HFFc6 (cell line): ENCODE measurements at regions not wholly inside any gene's neighbourhood (a gene's known extent, or its start where the extent isn't known, plus 50 kb on each side); places are given as distances from the start of the nearest gene placed in this dataset.

Experiments used
- DNase-seq: peaks from one replicate; pipeline ENCODE4 v3.0.0-alpha.2; 2018
- H3K27ac Mint-ChIP-seq: 2 replicates; pipeline ENCODE4 v1.8.0; 2020; ENCODE audit warnings: mild to moderate bottlenecking, mixed read lengths
- H3K27me3 Mint-ChIP-seq: 2 replicates; pipeline ENCODE4 v1.8.0; 2021; ENCODE audit warnings: mild to moderate bottlenecking, moderate library complexity, mixed read lengths; ENCODE audit not compliant: insufficient read depth
- H3K36me3 Mint-ChIP-seq: 2 replicates; pipeline ENCODE4 v1.8.0; 2021; ENCODE audit warnings: low read depth, mixed read lengths
- H3K4me1 Mint-ChIP-seq: 2 replicates; pipeline ENCODE4 v1.8.0; 2020; ENCODE audit warnings: low read depth, mixed read lengths
- H3K4me3 Mint-ChIP-seq: 2 replicates; pipeline ENCODE4 v1.8.0; 2020; ENCODE audit warnings: mild to moderate bottlenecking, moderate library complexity, mixed read lengths
- H3K9me3 Mint-ChIP-seq: 2 replicates; pipeline ENCODE4 v1.8.0; 2020; ENCODE audit warnings: mild to moderate bottlenecking, mixed read lengths
- CTCF ChIP-seq: fragments of 200-600 bp; sonication (generic); IDR thresholded peaks from 2 replicates; pipeline ENCODE4 v1.5.0; 2021; ENCODE audit warnings: antibody characterized with exemption, mild to moderate bottlenecking

DNA sequence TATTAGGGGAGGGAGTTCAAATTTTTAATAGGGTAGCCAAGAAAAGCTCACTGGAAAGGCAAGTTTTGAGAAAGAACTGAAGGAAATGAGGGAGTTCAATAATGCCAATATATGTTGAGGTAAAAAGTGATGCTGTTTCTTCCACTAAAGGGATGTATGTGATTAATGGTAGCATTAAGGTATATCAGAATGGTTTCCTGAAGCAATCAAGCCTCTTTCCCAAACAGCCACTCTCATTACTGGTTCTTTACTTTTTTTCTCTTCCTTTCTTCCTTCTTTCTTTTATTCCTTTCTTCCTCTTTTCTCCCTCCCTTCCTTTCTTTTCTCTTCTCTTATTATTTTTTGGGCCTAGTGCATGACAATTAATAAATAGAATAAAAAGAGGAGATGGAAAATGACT, 433.5 kb downstream of the SATB2 start:
- peaks cover 2% of the 10 kb centered on the region; the same call in 1 of the 2 replicates for H3K27me3 Mint-ChIP-seq
- no peak for DNase-seq
- TF ChIP-seq CTCF, result no peak
- no peaks in the 10 kb centered on the region for H3K4me1 Mint-ChIP-seq
- no peaks in the 10 kb centered on the region for H3K36me3 Mint-ChIP-seq
- H3K27ac Mint-ChIP-seq, result no peak overlapping the region
- no peak overlapping the region for H3K4me3 Mint-ChIP-seq
- no peaks in the 10 kb centered on the region; the same call in 1 of the 2 replicates for H3K9me3 Mint-ChIP-seq

DNA sequence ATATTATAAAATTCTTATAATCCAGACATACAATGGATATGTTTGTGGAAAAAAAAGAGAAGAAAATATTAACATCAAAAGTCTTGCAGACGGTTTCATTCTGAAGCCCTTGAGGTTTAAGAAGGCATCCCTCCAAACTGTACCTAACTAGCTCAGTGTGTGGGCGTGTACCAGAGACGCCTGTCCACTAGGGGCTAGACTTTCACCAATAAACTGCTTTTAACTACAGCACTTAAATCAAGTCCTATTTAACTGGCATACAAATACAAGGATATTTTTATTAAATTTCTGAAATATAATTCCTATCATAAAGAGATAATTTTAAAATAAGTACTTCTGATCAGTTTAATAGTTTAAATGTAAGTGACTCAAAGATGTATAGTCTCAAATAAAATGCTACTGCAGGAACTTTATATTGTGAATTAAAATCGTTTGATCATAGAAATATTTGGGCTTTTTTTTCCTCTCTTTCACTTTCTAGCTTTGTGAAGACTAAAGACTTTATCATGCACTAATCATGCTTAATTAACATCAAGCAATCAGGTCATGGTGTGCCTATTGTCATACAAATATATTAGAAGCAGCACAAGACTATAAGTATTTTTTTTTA, 437.7 kb downstream of the SATB2 start:
- Mint-ChIP-seq H3K27ac (no peak overlapping the region), H3K27me3 (no peaks in the 10 kb centered on the region), H3K9me3 (no peaks in the 10 kb centered on the region), H3K36me3 (no peaks in the 10 kb centered on the region), H3K4me3 (no peak overlapping the region), H3K4me1 (no peaks in the 10 kb centered on the region)
- peak; percentile 67 for TF ChIP-seq CTCF
- DNase-seq, result peak; percentile 20

DNA sequence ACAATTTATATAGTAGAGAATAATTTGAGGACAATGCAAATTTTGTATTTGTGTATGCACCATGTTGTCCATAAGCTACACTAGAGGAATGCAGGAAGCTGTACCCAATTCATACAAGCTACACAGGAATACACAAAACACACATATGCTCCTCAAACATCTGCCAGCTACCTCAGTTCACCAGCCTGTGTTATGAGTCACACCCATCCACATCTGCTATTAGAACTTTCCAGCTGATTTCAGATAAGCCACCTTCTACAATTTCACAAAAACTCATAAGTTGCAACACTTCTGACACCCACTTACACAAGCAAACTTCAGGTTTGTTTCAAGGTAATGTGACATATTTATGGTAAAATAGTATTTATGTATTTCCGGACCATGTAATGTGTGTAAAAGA, 438.9 kb downstream of the SATB2 start:
- DNase-seq, result no peak
- Mint-ChIP-seq H3K27me3 (no peaks in the 10 kb centered on the region), H3K9me3 (no peaks in the 10 kb centered on the region), H3K4me3 (no peak overlapping the region), H3K36me3 (no peaks in the 10 kb centered on the region), H3K4me1 (no peaks in the 10 kb centered on the region), H3K27ac (no peak overlapping the region)
- no peak for TF ChIP-seq CTCF

DNA sequence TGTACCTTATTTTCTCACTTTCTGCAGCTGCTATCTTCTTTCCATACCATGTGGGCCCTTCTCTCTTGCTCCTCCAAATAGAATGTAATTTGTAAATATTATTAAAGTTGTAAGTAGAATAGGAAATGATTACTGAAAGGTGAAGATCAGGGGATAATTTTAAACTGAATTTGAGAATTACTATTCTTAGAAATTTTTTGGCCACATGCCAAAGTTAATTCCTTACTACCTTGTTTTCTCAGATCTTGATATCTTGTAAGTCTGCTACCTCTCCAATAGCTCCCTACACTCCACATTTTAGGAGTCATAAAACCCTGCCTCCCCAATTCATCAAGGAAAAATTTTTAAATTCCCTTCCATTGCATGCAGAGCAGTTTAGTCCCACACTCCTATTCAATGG, 442.7 kb downstream of the SATB2 start:
- Mint-ChIP-seq H3K36me3 (no peaks in the 10 kb centered on the region; the same call in 1 of the 2 replicates), H3K9me3 (peaks cover 16% of the 10 kb centered on the region), H3K4me1 (no peaks in the 10 kb centered on the region), H3K4me3 (no peak overlapping the region), H3K27me3 (no peaks in the 10 kb centered on the region), H3K27ac (no peak overlapping the region)
- no peak for TF ChIP-seq CTCF
- DNase-seq, result no peak

DNA sequence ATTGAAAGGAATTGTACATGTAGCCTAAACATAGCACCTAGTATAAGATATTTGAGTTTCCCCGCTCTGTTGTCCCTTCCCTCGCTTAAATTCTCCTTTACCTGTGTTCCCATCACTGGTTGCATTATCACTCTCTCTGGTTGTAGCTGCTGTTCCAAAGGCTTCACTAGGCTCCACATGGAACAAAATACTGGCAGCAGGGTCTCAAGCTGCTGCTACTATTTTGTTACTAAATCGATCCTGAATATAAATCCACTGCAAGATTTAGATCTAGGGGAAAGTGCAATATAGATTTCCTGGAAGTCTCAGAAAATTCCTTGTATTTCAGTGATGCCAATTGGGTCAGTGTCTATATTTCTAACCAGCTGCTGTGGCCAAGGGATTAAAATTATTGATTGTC, 443.5 kb downstream of the SATB2 start:
- Mint-ChIP-seq H3K4me3 (no peak overlapping the region), H3K27me3 (no peaks in the 10 kb centered on the region), H3K36me3 (no peaks in the 10 kb centered on the region; the same call in 1 of the 2 replicates), H3K4me1 (no peaks in the 10 kb centered on the region), H3K27ac (no peak overlapping the region), H3K9me3 (peaks cover 17% of the 10 kb centered on the region)
- TF ChIP-seq CTCF, result no peak
- DNase-seq, result no peak

- no peak for TF ChIP-seq CTCF
- Mint-ChIP-seq H3K4me3 (no peak overlapping the region), H3K9me3 (peaks cover 31% of the 10 kb centered on the region), H3K27me3 (no peaks in the 10 kb centered on the region), H3K27ac (no peak overlapping the region), H3K4me1 (no peaks in the 10 kb centered on the region), H3K36me3 (no peaks in the 10 kb centered on the region; the same call in 1 of the 2 replicates)
- no peak for DNase-seq
Measured at GRCh38 chr2:199011908-199012307, 445.8 kb downstream of the SATB2 start.
